SK-N-SH treated with all-trans-retinoic acid at 6 μM for 48 hours (cell line): ENCODE measurements at regions not wholly inside any gene's neighbourhood (a gene's known extent, or its start where the extent isn't known, plus 50 kb on each side); places are given as distances from the start of the nearest gene placed in this dataset.

Experiments used
- ATAC-seq: fragments of 200-7000 bp; cut with Tn5 transposase; 3 replicates; pipeline ENCODE4 v1.9.1; 2020; ENCODE audit warnings: mild to moderate bottlenecking, moderate library complexity
- ARNTL ChIP-seq: fragments of 450-650 bp; formaldehyde crosslinking; IDR thresholded peaks from 2 replicates; pipeline ENCODE4 v1.5.0; 2020; ENCODE audit warnings: low read depth, mild to moderate bottlenecking, moderate library complexity, borderline replicate concordance
- BACH2 ChIP-seq: fragments of 250-450 bp; sonication (Bioruptor Pico); IDR thresholded peaks from 2 replicates; pipeline ENCODE4 v1.9.0; 2021; ENCODE audit warnings: mild to moderate bottlenecking, borderline replicate concordance
- CREB5 ChIP-seq: fragments of 250-450 bp; sonication (Bioruptor Pico); IDR thresholded peaks from 2 replicates; pipeline ENCODE4 v1.5.1; 2020; ENCODE audit warnings: low read depth, mild to moderate bottlenecking, moderate library complexity
- CSDC2 ChIP-seq: fragments of 250-450 bp; sonication (Bioruptor Pico); IDR thresholded peaks from 2 replicates; pipeline ENCODE4 v1.5.0; 2020; ENCODE audit warnings: mild to moderate bottlenecking, moderate library complexity
- CSRNP3 ChIP-seq: fragments of 250-450 bp; sonication (Bioruptor Pico); IDR thresholded peaks from 2 replicates; pipeline ENCODE4 v1.5.1; 2021; ENCODE audit warnings: mild to moderate bottlenecking, moderate library complexity
- ESRRG ChIP-seq: fragments of 250-450 bp; sonication (Bioruptor Pico); IDR thresholded peaks from 2 replicates; pipeline ENCODE4 v1.6.1; 2021; ENCODE audit warnings: mild to moderate bottlenecking
- ISL1 ChIP-seq: fragments of 250-450 bp; sonication (Bioruptor Pico); IDR thresholded peaks from 2 replicates; pipeline ENCODE4 v2.1.2; 2022; ENCODE audit warnings: mild to moderate bottlenecking, moderate library complexity
- OSR1 ChIP-seq: fragments of 250-450 bp; sonication (Bioruptor Pico); IDR thresholded peaks from 2 replicates; pipeline ENCODE4 v1.8.0; 2022; ENCODE audit warnings: moderate library complexity, mild to moderate bottlenecking, inconsistent platforms
- PATZ1 ChIP-seq: fragments of 250-450 bp; sonication (Bioruptor Pico); IDR thresholded peaks from 2 replicates; pipeline ENCODE4 v1.8.0; 2020; ENCODE audit warnings: mild to moderate bottlenecking, moderate library complexity, borderline replicate concordance
- POU6F1 ChIP-seq: fragments of 250-450 bp; sonication (Bioruptor Pico); IDR thresholded peaks from 2 replicates; pipeline ENCODE4 v1.8.0; 2021; ENCODE audit warnings: low read depth, mild to moderate bottlenecking, moderate library complexity, borderline replicate concordance
- PPARA ChIP-seq: fragments of 250-450 bp; sonication (Bioruptor Pico); IDR thresholded peaks from 2 replicates; pipeline ENCODE4 v1.5.0; 2020; ENCODE audit warnings: mild to moderate bottlenecking, borderline replicate concordance
- TSHZ2 ChIP-seq: fragments of 250-450 bp; sonication (Bioruptor Pico); IDR thresholded peaks from 2 replicates; pipeline ENCODE4 v1.5.0; 2020; ENCODE audit warnings: mild to moderate bottlenecking, moderate library complexity
- ZFP3 ChIP-seq: fragments of 250-450 bp; sonication (Bioruptor Pico); IDR thresholded peaks from 2 replicates; pipeline ENCODE4 v1.5.0; 2020; ENCODE audit warnings: mild to moderate bottlenecking, moderate library complexity
- ZNF8 ChIP-seq: fragments of 450-650 bp; formaldehyde crosslinking; IDR thresholded peaks from 2 replicates; pipeline ENCODE4 v1.5.0; 2020; ENCODE audit warnings: mild to moderate bottlenecking, moderate library complexity

- no peak for ATAC-seq
Observed at GRCh38 chr9:127558581-127559246, 53.4 kb upstream of the STXBP1 start.

GRCh38 chr9:127559247-127559680 lies 52.8 kb upstream of the STXBP1 start:
- no peak for TF ChIP-seq CREB5 (CRISPR knock-in tag)
- no peak for TF ChIP-seq ESRRG (CRISPR knock-in tag)
- no peak for TF ChIP-seq POU6F1
- TF ChIP-seq ZNF8 (CRISPR knock-in tag), result no peak
- no peak for TF ChIP-seq CSDC2 (CRISPR knock-in tag)
- no peak for TF ChIP-seq OSR1
- no peak for TF ChIP-seq TSHZ2 (CRISPR knock-in tag)
- TF ChIP-seq PPARA (CRISPR knock-in tag), result no peak
- TF ChIP-seq ISL1 (CRISPR knock-in tag), result no peak
- TF ChIP-seq PATZ1 (CRISPR knock-in tag), result no peak
- no peak for TF ChIP-seq BACH2 (CRISPR knock-in tag)
- no peak for TF ChIP-seq ZFP3 (CRISPR knock-in tag)
- ATAC-seq, result no peak

More at GRCh38 chr9:127558581-127559246, 53.4 kb upstream of the STXBP1 start:
- TF ChIP-seq CSRNP3 (no peak), PPARA (CRISPR knock-in tag) (no peak), TSHZ2 (CRISPR knock-in tag) (no peak), CSDC2 (CRISPR knock-in tag) (no peak), ARNTL (CRISPR knock-in tag) (no peak), ISL1 (CRISPR knock-in tag) (no peak), OSR1 (no peak), POU6F1 (no peak)
